ENCODE measurements at regions not wholly inside any gene's neighbourhood (a gene's known extent, or its start where the extent isn't known, plus 50 kb on each side); places are given as distances from the start of the nearest gene placed in this dataset.

DNA sequence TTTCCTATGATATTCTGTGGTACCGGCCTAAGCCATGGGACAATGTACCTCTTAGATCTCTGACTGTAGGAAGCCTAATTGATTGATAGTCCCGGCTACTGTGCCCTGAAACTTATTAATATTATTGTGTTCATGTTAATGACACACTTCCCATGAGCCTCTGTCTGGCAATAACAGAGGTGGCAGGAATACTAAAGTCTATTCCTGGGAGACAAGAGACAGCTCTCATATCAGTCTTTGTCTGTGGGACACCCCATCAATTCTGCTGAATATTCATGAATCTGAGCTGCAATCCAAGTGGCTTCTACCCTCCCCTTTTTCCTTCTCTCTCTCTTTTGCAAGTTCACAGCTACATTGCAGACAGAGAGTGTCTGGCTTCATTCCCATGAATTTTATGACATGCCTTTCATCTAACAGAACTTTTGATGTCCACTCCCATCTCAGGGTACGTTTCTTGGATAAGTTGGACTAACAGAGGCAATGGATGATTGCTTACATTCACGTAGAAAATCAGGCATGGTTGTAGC, 907.5 kb downstream of the ZPLD1 start:
- no peak overlapping the region for H3K27ac ChIP-seq
- no peaks in the 10 kb centered on the region for H3K36me3 ChIP-seq (ENCODE audit: insufficient read depth in 1 of 2, low read depth in 1 of 2)
- no peaks in the 10 kb centered on the region for H3K27me3 ChIP-seq (ENCODE audit: insufficient read depth in 3 of 3, low read length in 2 of 3)
- ATAC-seq (no peak), DNase-seq (no peak)
- H3K4me3 ChIP-seq, result no peak overlapping the region
- TF ChIP-seq, protein P1, sequence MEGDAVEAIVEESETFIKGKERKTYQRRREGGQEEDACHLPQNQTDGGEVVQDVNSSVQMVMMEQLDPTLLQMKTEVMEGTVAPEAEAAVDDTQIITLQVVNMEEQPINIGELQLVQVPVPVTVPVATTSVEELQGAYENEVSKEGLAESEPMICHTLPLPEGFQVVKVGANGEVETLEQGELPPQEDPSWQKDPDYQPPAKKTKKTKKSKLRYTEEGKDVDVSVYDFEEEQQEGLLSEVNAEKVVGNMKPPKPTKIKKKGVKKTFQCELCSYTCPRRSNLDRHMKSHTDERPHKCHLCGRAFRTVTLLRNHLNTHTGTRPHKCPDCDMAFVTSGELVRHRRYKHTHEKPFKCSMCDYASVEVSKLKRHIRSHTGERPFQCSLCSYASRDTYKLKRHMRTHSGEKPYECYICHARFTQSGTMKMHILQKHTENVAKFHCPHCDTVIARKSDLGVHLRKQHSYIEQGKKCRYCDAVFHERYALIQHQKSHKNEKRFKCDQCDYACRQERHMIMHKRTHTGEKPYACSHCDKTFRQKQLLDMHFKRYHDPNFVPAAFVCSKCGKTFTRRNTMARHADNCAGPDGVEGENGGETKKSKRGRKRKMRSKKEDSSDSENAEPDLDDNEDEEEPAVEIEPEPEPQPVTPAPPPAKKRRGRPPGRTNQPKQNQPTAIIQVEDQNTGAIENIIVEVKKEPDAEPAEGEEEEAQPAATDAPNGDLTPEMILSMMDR (IDR thresholded peaks at IDR 0.05), result no peak
- H3K9me3 ChIP-seq, result no peaks in the 10 kb centered on the region
- 70 to 74% (median 73%) methylated on average over 4 of the region's 4 CpGs for WGBS, 3 donors
- H3K4me1 ChIP-seq, result no peaks in the 10 kb centered on the region
- intact Hi-C loops (cut with DNase I), result no loop called here

DNA sequence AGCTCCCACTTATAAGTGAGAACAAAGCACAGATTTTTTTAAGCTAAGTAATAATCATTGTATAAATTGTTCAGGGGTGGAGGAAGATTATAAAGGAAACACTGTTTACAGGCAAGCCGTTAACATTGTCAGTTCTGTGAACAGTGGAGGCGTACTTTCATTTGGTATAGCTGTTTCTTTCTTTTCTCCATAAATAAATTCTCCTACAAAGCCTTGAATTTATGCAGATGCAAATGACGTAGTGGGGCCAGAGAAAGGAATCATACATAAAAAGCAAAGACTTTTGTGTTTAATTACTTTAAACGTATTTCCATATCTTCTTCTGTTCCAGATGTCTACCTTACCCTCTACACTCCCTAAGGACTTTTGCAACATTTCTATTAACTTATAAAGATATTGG, 914.9 kb downstream of the ZPLD1 start:
- 83 to 90% (median 86%) methylated on average over 4 of the region's 4 CpGs for WGBS, 3 donors

DNA sequence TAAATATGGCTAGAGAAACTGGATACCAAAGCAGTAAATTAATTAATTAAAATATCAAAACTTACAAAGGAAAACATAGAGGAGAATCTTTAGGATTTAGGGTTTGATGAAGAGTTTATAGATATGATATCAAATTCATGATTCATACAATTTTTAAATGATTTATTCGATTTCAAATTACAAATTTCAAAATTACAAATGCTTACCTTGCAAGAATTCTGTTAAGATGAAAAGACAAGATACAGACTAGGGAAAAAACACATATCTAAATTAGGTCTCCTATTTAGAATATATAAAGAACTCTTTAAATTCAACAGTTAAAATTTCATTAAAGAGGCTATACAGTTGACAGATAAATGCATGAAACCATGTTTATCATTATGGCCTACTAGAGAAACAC, 930.7 kb downstream of the ZPLD1 start:
- H3K4me1 ChIP-seq, result no peaks in the 10 kb centered on the region
- H3K36me3 ChIP-seq (ENCODE audit: insufficient read depth in 1 of 2, low read depth in 1 of 2), result no peaks in the 10 kb centered on the region
- intact Hi-C loops (cut with DNase I), result no loop called here
- H3K27me3 ChIP-seq (ENCODE audit: insufficient read depth in 3 of 3, low read length in 2 of 3), result no peaks in the 10 kb centered on the region
- H3K27ac ChIP-seq, result no peak overlapping the region
- H3K4me3 ChIP-seq, result no peak overlapping the region
- TF ChIP-seq, protein P1 (IDR thresholded peaks at IDR 0.05), result no peak
- WGBS, 3 donors, result 69 to 77% (median 73%) methylated on average over 1 of the region's 1 CpG
- DNase-seq, result no peak
- no peak for ATAC-seq
- H3K9me3 ChIP-seq, result no peaks in the 10 kb centered on the region

More for the DNA sequence above, 914.9 kb downstream of the ZPLD1 start:
- DNase-seq (no peak), ATAC-seq (no peak)
- no peak overlapping the region for H3K4me3 ChIP-seq
- no peaks in the 10 kb centered on the region for H3K36me3 ChIP-seq (ENCODE audit: insufficient read depth in 1 of 2, low read depth in 1 of 2)
- intact Hi-C loops (cut with DNase I), result no loop called here
- H3K9me3 ChIP-seq, result no peaks in the 10 kb centered on the region
- TF ChIP-seq, protein P1 (IDR thresholded peaks at IDR 0.05), result no peak
- H3K27me3 ChIP-seq (ENCODE audit: insufficient read depth in 3 of 3, low read length in 2 of 3), result no peaks in the 10 kb centered on the region
- no peaks in the 10 kb centered on the region for H3K4me1 ChIP-seq
- H3K27ac ChIP-seq, result no peak overlapping the region

DNA sequence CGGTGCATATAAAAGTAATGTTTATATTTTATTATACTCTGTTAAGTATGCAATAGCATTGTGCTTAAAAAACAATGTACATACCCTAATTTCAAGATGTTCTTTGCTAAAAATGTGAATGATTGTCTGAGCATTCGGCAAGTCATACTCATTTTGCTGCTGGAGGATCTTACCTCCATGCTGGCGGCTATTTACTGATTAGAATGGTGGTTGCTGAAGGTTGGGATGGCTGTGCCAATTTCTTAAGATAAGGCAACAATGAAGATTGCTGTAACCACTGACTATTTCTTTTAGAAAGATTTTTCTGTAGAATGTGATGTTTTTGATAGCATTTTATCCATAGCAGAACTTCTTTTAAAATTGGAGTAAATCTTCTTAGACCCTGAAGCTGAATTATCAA, 932.7 kb downstream of the ZPLD1 start:
- H3K4me3 ChIP-seq, result no peak overlapping the region
- no peaks in the 10 kb centered on the region for H3K27me3 ChIP-seq (ENCODE audit: insufficient read depth in 3 of 3, low read length in 2 of 3)
- WGBS, 3 donors, result 91 to 94% (median 93%) methylated on average over 3 of the region's 3 CpGs
- TF ChIP-seq, protein P1 (IDR thresholded peaks at IDR 0.05), result no peak
- no peak for ATAC-seq
- no peaks in the 10 kb centered on the region for H3K4me1 ChIP-seq
- no peak overlapping the region for H3K27ac ChIP-seq
- intact Hi-C loops (cut with DNase I), result no loop called here
- H3K36me3 ChIP-seq (ENCODE audit: insufficient read depth in 1 of 2, low read depth in 1 of 2), result no peaks in the 10 kb centered on the region
- no peaks in the 10 kb centered on the region for H3K9me3 ChIP-seq
- DNase-seq, result no peak

DNA sequence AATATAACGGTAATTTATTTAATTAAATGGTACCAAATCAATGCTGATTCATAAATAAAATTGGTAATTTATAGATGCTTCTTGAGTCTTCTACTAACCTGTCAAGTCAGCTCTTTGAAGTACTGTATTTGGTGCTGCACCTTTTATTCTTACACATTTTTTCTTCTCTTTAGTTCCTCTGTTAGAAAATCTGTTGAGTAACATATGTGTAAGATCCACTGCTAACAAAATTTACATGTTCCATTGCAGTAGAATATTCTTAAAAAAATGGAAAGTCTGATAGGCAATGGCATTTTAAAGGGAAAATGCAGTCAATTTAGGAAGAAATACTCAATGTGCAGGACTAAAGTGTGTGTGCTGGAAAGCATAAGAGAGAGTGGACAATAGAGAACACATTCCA, 936.6 kb downstream of the ZPLD1 start:
- Histone ChIP-seq H3K4me1 (no peaks in the 10 kb centered on the region), H3K9me3 (no peaks in the 10 kb centered on the region), H3K36me3 (ENCODE audit: insufficient read depth in 1 of 2, low read depth in 1 of 2) (no peaks in the 10 kb centered on the region), H3K27ac (no peak overlapping the region), H3K27me3 (ENCODE audit: insufficient read depth in 3 of 3, low read length in 2 of 3) (no peaks in the 10 kb centered on the region), H3K4me3 (no peak overlapping the region)
- ATAC-seq, result no peak
- intact Hi-C loops (cut with DNase I), result no loop called here
- no peak for DNase-seq
- 50 to 72% (median 64%) methylated on average over 1 of the region's 1 CpG for WGBS, 3 donors
- TF ChIP-seq, protein P1 (IDR thresholded peaks at IDR 0.05), result no peak

Data from psoas muscle (tissue), 7 donors.